ENCODE measurements at regions not wholly inside any gene's neighbourhood (a gene's known extent, or its start where the extent isn't known, plus 50 kb on each side); places are given as distances from the start of the nearest gene placed in this dataset.
A peak's percentile ranks its signal among the peaks of the same experiment; 100 is the strongest.

DNA sequence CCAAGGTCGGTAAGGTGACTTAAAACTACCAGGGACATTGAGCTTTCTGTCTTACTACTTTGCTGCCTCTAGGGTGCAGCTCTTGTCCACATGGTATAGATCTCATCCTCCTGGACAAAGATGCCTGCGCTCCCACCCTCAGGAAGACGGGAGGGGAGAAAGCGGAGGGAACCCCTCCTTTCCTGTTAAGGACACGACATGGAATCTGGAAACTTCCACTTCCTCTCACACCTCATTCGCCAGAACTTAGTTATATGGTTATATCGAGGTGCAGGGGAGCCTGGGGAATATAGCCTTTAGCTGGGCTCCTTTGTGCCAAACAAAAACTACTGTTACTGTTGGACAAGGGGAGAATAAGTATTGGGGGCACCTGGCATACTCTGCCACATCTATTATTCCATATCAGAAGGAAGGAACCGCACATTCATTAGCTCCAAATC lies 224.3 kb upstream of the TSHZ2 start:
- TF ChIP-seq POLR2A (IDR thresholded peaks at IDR 0.05) (no peak), POLR2AphosphoS5 (IDR thresholded peaks at IDR 0.05) (no peak)
- TF ChIP-seq, protein P1, sequence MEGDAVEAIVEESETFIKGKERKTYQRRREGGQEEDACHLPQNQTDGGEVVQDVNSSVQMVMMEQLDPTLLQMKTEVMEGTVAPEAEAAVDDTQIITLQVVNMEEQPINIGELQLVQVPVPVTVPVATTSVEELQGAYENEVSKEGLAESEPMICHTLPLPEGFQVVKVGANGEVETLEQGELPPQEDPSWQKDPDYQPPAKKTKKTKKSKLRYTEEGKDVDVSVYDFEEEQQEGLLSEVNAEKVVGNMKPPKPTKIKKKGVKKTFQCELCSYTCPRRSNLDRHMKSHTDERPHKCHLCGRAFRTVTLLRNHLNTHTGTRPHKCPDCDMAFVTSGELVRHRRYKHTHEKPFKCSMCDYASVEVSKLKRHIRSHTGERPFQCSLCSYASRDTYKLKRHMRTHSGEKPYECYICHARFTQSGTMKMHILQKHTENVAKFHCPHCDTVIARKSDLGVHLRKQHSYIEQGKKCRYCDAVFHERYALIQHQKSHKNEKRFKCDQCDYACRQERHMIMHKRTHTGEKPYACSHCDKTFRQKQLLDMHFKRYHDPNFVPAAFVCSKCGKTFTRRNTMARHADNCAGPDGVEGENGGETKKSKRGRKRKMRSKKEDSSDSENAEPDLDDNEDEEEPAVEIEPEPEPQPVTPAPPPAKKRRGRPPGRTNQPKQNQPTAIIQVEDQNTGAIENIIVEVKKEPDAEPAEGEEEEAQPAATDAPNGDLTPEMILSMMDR (IDR thresholded peaks at IDR 0.05), result peak in 3 of 7 experiments; percentile 21 to 36 (median 22)
